Gastrocnemius medialis (tissue), 4 donors: ENCODE measurements at regions not wholly inside any gene's neighbourhood (a gene's known extent, or its start where the extent isn't known, plus 50 kb on each side); places are given as distances from the start of the nearest gene placed in this dataset.

Source experiments
- CTCF ChIP-seq, 5 experiments: fragments of 450-650 bp in 3 of 5; fragments of 200-600 bp in 2 of 5; sonication (generic) in 2 of 5; IDR thresholded peaks in 4 of 5; conservative IDR thresholded peaks in 1 of 5; 1 replicate in 4 of 5; 2 replicates in 1 of 5; pipeline ENCODE4 v1.5.1; 2016 to 2019; ENCODE audit warnings: antibody characterized with exemption in 5 of 5, mild to moderate bottlenecking in 3 of 5, moderate library complexity in 3 of 5
- POLR2A ChIP-seq, 2 donors: fragments of 450-650 bp; IDR thresholded peaks; one replicate each; pipeline ENCODE4 v1.6.1; 2017; ENCODE audit warnings: antibody characterized with exemption in 2 of 2, mild to moderate bottlenecking in 2 of 2, moderate library complexity in 2 of 2

GRCh38 chr5:142509026-142509425 is 176.9 kb downstream of the FGF1 start:
- TF ChIP-seq POLR2A (IDR thresholded peaks at IDR 0.05) (no peak), CTCF (IDR thresholded peaks at IDR 0.05 in 4 of 5, conservative IDR thresholded peaks at IDR 0.05 in 1 of 5) (no peak)
